ENCODE measurements at regions not wholly inside any gene's neighbourhood (a gene's known extent, or its start where the extent isn't known, plus 50 kb on each side); places are given as distances from the start of the nearest gene placed in this dataset.
"Not testable (repeated sequence)": the region's sequence is repeated elsewhere in the genome, so short reads cannot be mapped to it uniquely, and the experiment has no call there.

DNA sequence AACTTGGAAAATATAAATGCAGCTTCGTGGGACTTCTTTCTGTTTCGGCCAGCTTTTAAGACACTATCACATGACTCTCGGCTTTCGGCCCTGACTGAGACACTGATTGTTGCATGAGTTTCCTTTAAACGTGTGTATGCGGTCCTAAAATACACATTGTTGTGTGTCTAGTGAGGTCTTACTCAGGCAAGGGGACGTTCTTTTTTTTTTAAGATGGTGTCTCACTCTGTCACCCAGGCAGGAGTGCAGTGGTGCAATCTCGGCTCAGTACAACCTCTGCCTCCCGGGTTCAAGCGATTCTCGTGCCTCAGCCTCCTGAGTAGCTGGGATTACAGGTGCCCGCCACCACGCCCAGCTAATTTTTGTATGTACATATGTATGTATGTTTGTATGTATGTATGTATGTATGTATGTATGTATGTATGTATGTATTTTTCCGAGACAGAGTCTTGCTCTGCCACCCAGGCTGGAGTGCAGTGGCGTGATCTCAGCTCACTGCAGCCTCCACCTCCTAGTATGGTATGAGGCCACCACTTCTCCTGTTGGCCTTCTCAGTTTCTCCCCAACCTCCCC is 63.2 kb upstream of the PHLPP1 start:
- TF ChIP-seq, protein P1, sequence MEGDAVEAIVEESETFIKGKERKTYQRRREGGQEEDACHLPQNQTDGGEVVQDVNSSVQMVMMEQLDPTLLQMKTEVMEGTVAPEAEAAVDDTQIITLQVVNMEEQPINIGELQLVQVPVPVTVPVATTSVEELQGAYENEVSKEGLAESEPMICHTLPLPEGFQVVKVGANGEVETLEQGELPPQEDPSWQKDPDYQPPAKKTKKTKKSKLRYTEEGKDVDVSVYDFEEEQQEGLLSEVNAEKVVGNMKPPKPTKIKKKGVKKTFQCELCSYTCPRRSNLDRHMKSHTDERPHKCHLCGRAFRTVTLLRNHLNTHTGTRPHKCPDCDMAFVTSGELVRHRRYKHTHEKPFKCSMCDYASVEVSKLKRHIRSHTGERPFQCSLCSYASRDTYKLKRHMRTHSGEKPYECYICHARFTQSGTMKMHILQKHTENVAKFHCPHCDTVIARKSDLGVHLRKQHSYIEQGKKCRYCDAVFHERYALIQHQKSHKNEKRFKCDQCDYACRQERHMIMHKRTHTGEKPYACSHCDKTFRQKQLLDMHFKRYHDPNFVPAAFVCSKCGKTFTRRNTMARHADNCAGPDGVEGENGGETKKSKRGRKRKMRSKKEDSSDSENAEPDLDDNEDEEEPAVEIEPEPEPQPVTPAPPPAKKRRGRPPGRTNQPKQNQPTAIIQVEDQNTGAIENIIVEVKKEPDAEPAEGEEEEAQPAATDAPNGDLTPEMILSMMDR (IDR thresholded peaks at IDR 0.05): not testable (repeated sequence)
- TF ChIP-seq POLR2A (IDR thresholded peaks at IDR 0.05): not testable (repeated sequence)

Data from esophagus squamous epithelium (tissue), 4 donors.